Stomach (tissue), 4 donors: ENCODE measurements at regions not wholly inside any gene's neighbourhood (a gene's known extent, or its start where the extent isn't known, plus 50 kb on each side); places are given as distances from the start of the nearest gene placed in this dataset.

Source experiments
- CTCF ChIP-seq, 7 experiments: fragments of 450-650 bp in 4 of 7; fragments of 200-600 bp in 3 of 7; sonication (generic) in 3 of 7; IDR thresholded peaks; one replicate each; pipeline ENCODE4 v1.5.1; 2016 to 2019; ENCODE audit warnings: antibody characterized with exemption in 7 of 7, control low read depth in 2 of 7, mild to moderate bottlenecking in 1 of 7
- POLR2A ChIP-seq, 4 donors: fragments of 450-650 bp; IDR thresholded peaks; one replicate each; pipeline ENCODE4 v1.6.1; 2016; ENCODE audit warnings: antibody characterized with exemption in 4 of 4, control low read depth in 2 of 4, mild to moderate bottlenecking in 1 of 4, moderate library complexity in 1 of 4

GRCh38 chr2:129727286-129727685 lies 252.2 kb upstream of the RAB6C start:
- TF ChIP-seq CTCF (IDR thresholded peaks at IDR 0.05): no peak
- no peak for TF ChIP-seq POLR2A (IDR thresholded peaks at IDR 0.05)
